Astrocyte of the spinal cord (primary cell): ENCODE measurements at regions not wholly inside any gene's neighbourhood (a gene's known extent, or its start where the extent isn't known, plus 50 kb on each side); places are given as distances from the start of the nearest gene placed in this dataset.
A peak's percentile ranks its signal among the peaks of the same experiment; 100 is the strongest.

Experiments used
- DNase-seq: peaks from one replicate; pipeline ENCODE4 v3.0.0; 2011; ENCODE audit warnings: low read depth, low spot score
- H3K4me3 ChIP-seq: 2 replicates; pipeline ENCODE4 v1.5.1; 2011; ENCODE audit warnings: low read depth, mild to moderate bottlenecking, low read length, moderate library complexity
- CTCF ChIP-seq: IDR thresholded peaks from 2 replicates; pipeline ENCODE4 v1.5.1; 2012; ENCODE audit warnings: low read depth, mild to moderate bottlenecking, low read length, inconsistent platforms
- in situ Hi-C: cut with HindIII; loops from 2 replicates; pipeline ENCODE4 v1.10.0; 2017; ENCODE audit warnings: low sequenced_read_pairs

- no peak for TF ChIP-seq CTCF
- H3K4me3 ChIP-seq = no peak overlapping the region
- no peak for DNase-seq
- in situ Hi-C loops = no loop called here
Measured at GRCh38 chr15:35648941-35649340, 103.0 kb upstream of the DPH6 start.

- no peak overlapping the region for H3K4me3 ChIP-seq
- DNase-seq = no peak
- in situ Hi-C loops = no loop called here
- no peak for TF ChIP-seq CTCF
Measured at GRCh38 chr15:35649575-35649974, 103.6 kb upstream of the DPH6 start.

- in situ Hi-C loops = no loop called here
- no peak for DNase-seq
- no peak overlapping the region for H3K4me3 ChIP-seq
- TF ChIP-seq CTCF = no peak
Measured at GRCh38 chr15:35654332-35654731, 108.4 kb upstream of the DPH6 start.

- in situ Hi-C loops = no loop called here
- H3K4me3 ChIP-seq = no peak overlapping the region
- TF ChIP-seq CTCF = no peak
- peak; percentile 31 for DNase-seq
Measured at GRCh38 chr15:35657679-35658311, 111.8 kb upstream of the DPH6 start.

GRCh38 chr15:35663956-35664355, 118.0 kb upstream of the DPH6 start:
- TF ChIP-seq CTCF = no peak
- in situ Hi-C loops = no loop called here
- no peak for DNase-seq

GRCh38 chr15:35665896-35666536, 120.1 kb upstream of the DPH6 start:
- DNase-seq = no peak
- in situ Hi-C loops = no loop called here
- TF ChIP-seq CTCF = no peak
- H3K4me3 ChIP-seq = no peak overlapping the region

More at GRCh38 chr15:35663956-35664355, 118.0 kb upstream of the DPH6 start:
- no peak overlapping the region for H3K4me3 ChIP-seq
